ENCODE measurements at regions not wholly inside any gene's neighbourhood (a gene's known extent, or its start where the extent isn't known, plus 50 kb on each side); places are given as distances from the start of the nearest gene placed in this dataset.

DNA sequence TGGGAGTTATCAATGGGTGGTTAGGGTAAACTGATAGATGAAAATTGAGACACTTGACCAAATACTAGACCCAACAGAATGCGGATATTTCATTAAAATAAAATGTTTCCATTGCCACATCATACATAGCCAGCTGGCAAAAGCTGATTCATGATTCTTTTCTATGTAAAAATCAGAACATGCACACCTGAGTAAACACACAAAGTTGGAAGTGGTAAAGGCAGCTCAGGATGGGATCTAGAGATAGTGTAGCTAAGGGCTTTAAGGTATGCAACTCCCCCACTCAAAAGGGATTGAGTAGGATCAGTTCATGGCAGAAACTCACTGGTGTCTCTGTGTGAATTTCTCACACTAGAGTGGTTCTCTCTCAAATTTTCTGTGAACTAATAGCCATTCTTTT is 541.1 kb upstream of the GRAMD2B start:
- TF ChIP-seq POLR2A (IDR thresholded peaks at IDR 0.05), result no peak
- TF ChIP-seq, protein P1, sequence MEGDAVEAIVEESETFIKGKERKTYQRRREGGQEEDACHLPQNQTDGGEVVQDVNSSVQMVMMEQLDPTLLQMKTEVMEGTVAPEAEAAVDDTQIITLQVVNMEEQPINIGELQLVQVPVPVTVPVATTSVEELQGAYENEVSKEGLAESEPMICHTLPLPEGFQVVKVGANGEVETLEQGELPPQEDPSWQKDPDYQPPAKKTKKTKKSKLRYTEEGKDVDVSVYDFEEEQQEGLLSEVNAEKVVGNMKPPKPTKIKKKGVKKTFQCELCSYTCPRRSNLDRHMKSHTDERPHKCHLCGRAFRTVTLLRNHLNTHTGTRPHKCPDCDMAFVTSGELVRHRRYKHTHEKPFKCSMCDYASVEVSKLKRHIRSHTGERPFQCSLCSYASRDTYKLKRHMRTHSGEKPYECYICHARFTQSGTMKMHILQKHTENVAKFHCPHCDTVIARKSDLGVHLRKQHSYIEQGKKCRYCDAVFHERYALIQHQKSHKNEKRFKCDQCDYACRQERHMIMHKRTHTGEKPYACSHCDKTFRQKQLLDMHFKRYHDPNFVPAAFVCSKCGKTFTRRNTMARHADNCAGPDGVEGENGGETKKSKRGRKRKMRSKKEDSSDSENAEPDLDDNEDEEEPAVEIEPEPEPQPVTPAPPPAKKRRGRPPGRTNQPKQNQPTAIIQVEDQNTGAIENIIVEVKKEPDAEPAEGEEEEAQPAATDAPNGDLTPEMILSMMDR (IDR thresholded peaks at IDR 0.05), result no peak
- no peak for TF ChIP-seq POLR2AphosphoS5 (IDR thresholded peaks at IDR 0.05)
- TF ChIP-seq EP300 (IDR thresholded peaks at IDR 0.05; ENCODE audit: low read depth), result no peak
